CMK (cell line): ENCODE measurements at regions not wholly inside any gene's neighbourhood (a gene's known extent, or its start where the extent isn't known, plus 50 kb on each side); places are given as distances from the start of the nearest gene placed in this dataset.

Experiments used
- DNase-seq: peaks from one replicate; pipeline ENCODE4 v3.0.0-alpha.2; 2010; ENCODE audit warnings: low read depth

- DNase-seq: no peak
Observed at GRCh38 chr14:54312166-54312801, 84.5 kb upstream of the CDKN3 start.

- no peak for DNase-seq
Observed at GRCh38 chr14:54314365-54315104, 82.3 kb upstream of the CDKN3 start.

DNA sequence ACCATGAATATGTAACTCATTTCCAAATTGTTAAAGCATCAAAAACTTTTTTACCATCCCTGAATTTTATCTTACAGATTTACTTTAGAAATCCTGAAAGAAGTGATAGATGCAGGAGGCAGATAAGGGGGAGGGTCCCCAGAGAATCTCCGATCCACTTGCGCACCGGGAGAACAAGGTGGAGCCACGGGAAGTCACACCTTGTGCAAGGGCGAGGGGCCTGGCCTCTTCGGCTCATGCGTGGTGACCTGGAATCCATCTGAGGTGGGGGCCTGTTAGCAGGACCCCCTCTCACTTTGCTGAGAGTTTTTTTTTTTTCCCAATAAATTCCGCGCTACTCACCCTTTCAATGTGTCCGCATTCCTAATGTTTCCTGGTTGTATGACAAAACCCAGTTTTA is 80.2 kb upstream of the CDKN3 start:
- no peak for DNase-seq

- no peak for DNase-seq
Observed at GRCh38 chr14:54317391-54317790, 79.4 kb upstream of the CDKN3 start.

DNA sequence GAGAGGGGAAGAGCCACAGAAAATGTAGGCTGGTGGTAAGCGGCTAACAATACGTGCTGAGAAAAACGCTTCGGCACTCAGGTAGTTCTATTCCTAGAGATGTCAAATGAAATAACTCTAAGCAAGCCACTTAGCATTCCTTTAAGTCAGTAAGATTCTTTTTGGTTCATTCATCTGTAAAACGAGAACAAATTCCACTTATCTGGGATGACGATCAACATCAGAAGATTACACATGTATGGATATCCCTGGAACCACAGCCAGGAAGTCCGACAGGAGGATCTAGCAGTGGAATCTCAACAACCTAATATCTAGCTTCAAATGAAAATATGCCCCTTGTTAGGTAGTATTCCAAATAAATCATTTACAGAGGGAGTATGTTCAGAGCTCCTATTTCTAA is 74.6 kb upstream of the CDKN3 start:
- no peak for DNase-seq

GRCh38 chr14:54322701-54323337 is 74.0 kb upstream of the CDKN3 start:
- no peak for DNase-seq

- DNase-seq: no peak
Observed at GRCh38 chr14:54325766-54326165, 71.0 kb upstream of the CDKN3 start.

DNA sequence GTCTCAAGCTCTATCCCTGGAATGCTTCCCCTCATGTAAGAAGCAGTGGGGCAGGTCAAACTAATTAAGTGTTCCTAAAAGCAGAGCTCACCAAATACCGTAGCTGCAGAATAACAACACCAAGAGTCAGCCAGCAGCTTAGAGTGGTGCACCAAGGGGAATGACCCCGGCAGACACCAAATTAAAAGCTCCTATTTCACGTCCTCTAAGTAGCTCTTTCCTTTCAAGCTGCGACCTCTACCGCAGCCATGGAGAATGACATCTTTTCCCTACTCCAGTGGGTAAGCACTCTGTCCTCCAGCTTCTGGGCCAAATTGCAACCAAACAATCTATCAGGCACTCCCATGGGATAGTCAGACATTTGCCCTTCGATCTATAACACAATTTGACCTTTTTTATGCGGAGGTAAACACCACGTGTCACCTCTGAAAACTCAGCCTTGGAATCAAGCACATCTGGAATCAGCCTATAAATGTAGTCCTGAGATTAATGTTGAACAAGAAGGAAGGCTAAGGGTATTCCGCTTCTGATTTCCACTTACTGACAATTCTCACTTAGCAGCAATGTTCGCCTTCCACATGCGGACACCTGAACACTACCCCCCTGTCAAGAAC is 67.6 kb upstream of the CDKN3 start:
- no peak for DNase-seq

- DNase-seq: no peak
Observed at GRCh38 chr14:54330876-54331275, 65.9 kb upstream of the CDKN3 start.

- no peak for DNase-seq
Observed at GRCh38 chr14:54331516-54331915, 65.3 kb upstream of the CDKN3 start.

DNA sequence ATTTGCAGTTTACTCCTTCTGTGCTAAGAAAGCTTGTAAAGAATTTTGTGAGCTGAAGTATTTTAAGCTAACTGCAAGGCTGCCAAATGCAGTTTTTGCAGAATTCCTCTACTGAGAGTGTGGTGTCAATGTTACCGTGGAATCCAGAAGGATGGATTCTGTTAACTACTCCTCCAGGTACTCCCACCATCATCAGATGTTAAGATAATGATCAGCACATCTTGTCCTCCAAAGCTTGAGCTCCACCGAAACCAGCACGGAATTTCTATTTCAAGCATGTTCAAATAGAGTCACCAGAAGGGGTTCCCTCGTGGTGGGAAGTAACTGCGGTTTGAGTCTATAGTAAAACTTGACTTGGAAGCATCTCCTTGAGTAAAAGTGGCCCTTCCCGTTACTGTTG is 64.3 kb upstream of the CDKN3 start:
- no peak for DNase-seq

- DNase-seq: no peak
Observed at GRCh38 chr14:54333511-54333910, 63.3 kb upstream of the CDKN3 start.

GRCh38 chr14:54335569-54336155 is 61.1 kb upstream of the CDKN3 start:
- no peak for DNase-seq

- no peak for DNase-seq
Observed at GRCh38 chr14:54337314-54337713, 59.5 kb upstream of the CDKN3 start.

DNA sequence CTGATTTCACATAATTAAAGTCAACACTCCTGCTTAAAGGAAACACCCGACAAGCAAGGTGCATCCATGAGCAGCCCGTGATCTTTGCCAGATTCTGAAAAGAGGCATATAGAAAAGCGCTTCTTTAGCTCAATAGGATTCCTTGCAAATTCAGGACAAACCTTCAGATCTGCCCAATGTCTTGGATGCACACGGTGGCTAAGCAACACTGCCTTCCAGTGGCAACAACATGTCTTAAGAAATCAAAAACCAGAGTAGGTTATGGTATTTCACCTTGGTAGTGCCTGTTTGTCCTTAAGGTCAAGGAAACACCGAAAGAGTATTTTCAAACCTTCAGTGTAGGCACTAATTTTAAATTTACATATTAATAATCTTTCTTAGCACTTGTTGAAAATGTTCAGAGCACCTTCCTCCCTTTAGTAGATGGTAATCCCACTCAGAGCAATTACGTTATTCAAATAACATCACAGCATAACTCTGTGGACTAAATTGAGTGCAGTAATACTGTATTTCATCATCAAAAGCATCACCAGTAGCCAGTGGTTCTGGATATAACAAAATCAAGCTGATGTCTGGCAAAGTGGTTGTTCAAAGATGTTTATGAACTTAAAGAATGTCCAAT is 58.0 kb upstream of the CDKN3 start:
- no peak for DNase-seq

DNA sequence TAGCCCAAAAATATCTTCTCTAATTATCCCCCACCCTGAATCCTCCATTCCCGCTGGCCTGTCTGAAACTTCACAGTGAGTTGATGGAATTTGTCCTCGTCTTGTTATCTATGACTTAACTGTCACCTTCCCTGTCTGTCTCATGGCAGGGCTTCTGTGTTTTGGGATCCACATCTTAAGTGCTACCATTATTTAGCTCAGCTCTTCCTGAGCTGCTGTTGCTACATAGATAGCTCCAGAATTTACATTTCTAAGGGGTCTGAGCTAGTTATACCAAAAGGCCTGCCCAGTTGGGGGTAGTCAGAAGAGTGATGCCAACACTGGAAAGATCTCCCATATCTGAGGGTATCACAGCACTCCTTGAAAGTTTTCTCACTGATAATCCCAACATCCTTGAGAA is 57.0 kb upstream of the CDKN3 start:
- DNase-seq: no peak

GRCh38 chr14:54342806-54343205 is 54.0 kb upstream of the CDKN3 start:
- no peak for DNase-seq

- DNase-seq: no peak
Observed at GRCh38 chr14:54343272-54344121, 53.3 kb upstream of the CDKN3 start.

GRCh38 chr14:54344445-54344844 is 52.4 kb upstream of the CDKN3 start:
- peak; percentile 61 for DNase-seq

- DNase-seq: no peak
Observed at GRCh38 chr14:54346257-54346656, 50.5 kb upstream of the CDKN3 start.
